GM18951 (cell line): ENCODE measurements at regions not wholly inside any gene's neighbourhood (a gene's known extent, or its start where the extent isn't known, plus 50 kb on each side); places are given as distances from the start of the nearest gene placed in this dataset.

Source experiments
- POLR2A ChIP-seq: IDR thresholded peaks from 4 replicates; pipeline ENCODE4 v1.6.1; 2011; ENCODE audit warnings: mild to moderate bottlenecking; ENCODE audit not compliant: insufficient read length, insufficient read depth; ENCODE audit errors: extremely low read depth
- in situ Hi-C: fragments of 300-500 bp; cut with MboI; formaldehyde crosslinking; loops from one replicate; pipeline ENCODE4 v1.12.0; 2022; ENCODE audit warnings: low sequenced_read_pairs, mixed read lengths, inconsistent platforms; ENCODE audit not compliant: unreplicated experiment

DNA sequence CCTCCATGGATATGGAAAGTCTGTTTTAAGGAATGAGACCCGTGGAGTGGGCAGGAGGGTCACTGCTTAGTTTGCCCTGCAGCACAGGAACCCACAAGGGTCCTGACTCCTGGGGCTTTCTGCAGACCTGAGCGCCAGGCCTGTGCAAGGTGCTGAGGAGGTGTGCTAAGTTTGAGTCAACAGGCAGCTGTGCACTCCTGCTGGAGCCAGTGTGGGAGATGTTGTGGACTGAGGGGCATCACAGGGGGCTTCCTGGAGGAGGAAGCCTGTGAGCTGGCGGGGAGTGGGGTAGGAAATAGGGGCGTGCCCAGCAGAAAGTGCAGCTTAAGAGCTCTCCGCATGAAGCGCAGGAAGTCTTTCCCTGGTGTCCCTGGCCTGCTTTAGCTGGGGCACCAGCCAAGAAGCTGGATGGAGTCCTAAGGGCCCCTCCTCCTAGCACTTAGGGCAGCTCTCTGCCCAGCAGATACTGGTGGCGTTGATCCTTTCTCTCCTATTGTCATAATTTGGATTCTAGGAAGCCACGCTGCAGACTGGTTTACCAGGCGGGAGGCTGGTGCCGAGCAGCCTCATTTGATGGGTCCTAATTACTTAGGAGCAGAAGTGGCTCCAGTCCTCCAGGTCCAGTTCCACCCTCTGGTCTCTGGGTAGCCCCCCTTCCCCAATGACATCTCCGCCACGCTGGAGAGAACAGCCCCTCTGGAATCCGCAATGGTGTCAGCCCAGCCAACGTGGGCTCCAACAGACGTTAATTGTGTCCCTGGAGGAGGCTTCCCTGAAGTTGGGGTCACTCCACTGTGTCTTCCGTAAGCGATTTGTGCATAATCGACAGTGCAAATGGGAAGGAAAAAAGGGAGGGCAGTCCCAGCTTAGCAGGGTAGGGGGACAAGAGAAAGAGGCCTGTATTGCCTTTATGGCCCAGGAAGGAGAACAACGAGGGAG, 309.2 kb downstream of the ZNF536 start:
- TF ChIP-seq POLR2A, result no peak
- in situ Hi-C loops, result loop anchor here (25.0 kb wide), 2 partner anchors 1556 to 1881 kb away; no protein-coding TSS in a partner anchor

DNA sequence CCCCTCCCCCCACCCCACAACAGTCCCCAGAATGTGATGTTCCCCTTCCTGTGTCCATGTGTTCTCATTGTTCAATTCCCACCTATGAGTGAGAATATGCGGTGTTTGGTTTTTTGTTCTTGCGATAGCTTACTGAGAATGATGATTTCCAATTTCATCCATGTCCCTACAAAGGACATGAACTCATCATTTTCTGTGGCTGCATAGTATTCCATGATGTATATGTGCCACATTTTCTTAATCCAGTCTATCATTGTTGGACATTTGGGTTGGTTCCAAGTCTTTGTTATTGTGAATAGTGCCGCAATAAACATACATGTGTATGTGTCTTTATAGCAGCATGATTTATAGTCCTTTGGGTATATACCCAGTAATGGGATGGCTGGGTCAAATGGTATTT, 308.2 kb downstream of the ZNF536 start:
- in situ Hi-C loops, result loop anchor here (25.0 kb wide), 2 partner anchors 1557 to 1882 kb away; no protein-coding TSS in a partner anchor

DNA sequence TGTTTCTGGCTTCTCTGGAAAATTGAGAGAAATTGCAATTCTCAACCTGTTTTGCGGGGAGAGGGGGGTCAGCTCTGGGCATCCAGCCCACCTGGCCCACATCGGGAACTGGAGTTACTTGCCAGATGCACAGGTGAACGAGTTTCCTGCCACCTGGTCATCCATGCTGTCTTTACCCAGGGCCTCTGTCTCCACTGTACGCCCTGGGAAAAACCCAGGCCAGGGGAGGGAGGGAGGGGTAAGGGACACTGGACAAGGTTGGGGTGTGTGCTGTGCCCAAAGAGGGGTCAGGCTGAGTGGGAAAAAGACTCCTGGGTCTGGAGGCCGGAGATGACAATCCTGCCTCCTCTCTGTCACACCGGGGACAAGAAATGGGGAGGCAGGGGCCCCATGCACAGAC, 307.6 kb downstream of the ZNF536 start:
- in situ Hi-C loops, result loop anchor here (25.0 kb wide), 2 partner anchors 1558 to 1883 kb away; no protein-coding TSS in a partner anchor
- TF ChIP-seq POLR2A, result no peak

DNA sequence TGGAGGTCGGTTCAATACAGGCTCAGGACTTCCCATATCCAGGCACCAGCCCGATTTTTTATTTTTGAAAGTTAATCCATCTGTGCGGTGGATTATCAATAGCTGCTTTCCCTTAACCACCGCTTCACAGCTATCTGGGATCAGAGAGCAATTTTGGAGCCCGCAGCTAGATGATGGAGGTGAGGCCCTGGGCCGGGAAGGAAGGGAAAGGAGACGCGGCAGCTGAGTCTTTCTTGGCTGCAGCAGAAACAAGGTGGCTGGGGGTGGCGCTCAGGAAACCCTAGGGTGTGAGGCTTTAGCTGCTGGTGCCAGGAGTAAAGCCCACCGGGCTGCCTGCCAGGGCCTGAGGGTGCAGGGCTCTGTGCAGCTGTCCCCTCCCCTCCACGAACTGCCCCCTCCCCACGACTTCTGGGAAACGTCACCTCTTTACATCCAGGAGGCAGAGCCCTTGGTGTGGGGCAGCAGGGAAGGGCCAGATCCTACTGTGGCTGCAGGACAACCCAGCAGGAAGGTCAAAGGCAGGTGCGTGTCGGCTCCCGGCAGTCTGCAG, 307.0 kb downstream of the ZNF536 start:
- in situ Hi-C loops, result loop anchor here (25.0 kb wide), 2 partner anchors 1558 to 1883 kb away; no protein-coding TSS in a partner anchor
- TF ChIP-seq POLR2A, result no peak

DNA sequence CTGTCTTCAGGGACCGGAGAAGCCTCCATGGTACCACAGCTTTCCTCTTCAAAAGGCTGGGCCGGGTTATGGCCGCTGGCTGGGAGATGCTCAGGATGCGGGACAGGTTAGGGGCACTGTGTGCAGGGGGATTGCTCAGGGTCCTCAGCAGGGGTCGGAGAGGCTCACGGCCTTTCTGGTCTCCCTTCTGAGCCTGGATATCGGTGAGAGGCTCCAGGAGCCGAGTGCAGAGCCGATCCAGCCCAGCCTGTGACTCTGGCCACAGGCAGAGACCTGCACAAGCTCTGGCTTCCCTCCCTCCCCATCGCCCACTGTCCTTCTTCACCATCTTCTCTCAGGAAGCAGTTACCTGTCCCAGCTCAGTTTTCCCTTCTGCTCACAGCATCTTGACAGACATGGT, 306.0 kb downstream of the ZNF536 start:
- in situ Hi-C loops, result loop anchor here (25.0 kb wide), 2 partner anchors 1559 to 1884 kb away; no protein-coding TSS in a partner anchor
- TF ChIP-seq POLR2A, result no peak

DNA sequence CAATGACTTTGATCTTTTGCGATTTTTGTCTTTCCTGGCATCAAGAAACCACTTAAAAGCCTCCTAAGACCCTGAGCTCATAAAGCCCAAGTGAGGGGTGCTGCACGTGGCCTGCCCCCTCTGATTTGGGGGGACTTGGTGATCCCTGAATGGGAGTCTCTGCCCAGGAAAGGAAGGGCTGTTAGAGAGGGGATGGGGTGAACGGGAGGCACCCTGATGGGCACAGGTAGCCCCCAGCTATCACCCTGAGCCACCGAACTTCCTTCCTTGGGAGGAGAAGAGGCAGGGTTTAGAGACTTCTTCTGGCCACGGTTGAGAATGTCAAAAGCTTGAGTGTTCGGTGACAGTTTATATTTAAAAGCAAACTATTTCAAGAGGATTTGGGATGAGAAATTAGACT, 305.5 kb downstream of the ZNF536 start:
- no peak for TF ChIP-seq POLR2A
- in situ Hi-C loops, result loop anchor here (25.0 kb wide), 2 partner anchors 1560 to 1885 kb away; no protein-coding TSS in a partner anchor

DNA sequence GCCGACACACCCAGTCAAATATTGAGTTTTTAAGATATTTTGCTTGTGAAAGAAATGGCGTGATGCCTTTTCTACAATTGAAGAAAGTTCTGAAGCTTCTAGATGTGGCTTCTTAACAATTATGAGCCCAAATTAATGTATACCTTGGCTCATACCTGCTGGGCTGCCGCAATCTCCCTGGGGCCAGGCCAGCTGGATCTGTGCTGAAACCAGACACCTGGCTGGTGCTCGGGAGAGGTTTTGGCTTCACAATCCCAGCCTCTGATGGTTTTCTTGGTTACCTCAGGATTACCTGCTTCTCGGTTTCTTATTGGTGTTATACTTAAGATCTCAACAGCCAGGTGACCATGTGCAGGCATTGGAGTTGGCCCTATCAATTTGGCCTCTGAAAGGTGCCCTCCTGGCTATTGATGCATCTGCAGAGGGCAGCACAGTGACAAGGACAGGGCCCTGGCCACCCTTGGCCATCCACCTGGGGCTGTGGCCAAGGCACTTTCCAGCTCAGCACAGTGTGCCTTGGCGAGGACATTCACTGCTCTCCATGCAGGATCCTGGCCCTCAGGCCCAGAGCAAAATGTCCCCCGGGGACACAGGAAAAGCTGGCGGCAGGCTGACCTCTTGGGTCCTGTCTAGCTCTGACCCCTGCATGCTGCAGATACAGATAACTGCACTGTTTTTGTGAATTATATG, 305.0 kb downstream of the ZNF536 start:
- TF ChIP-seq POLR2A, result no peak
- in situ Hi-C loops, result loop anchor here (25.0 kb wide), 2 partner anchors 1560 to 1885 kb away; no protein-coding TSS in a partner anchor

DNA sequence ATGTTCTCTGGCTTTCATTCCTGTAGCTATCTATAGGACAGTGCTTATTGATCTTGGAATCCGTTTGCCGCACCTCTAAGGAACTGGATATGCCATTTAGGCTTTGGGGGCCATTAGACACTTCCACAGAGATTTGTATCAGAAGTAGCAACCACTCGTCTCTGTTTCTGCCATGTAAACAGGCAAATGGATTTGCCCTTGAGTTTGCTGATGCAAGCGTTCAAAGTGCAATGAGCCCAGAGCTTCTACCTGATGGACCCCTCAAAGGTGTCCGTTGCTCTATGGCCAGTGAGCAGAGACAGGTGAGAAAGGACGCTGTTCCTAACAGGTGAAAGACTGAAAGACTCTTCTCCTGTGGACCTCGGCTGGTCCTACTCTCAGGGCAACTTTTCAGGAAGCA, 302.9 kb downstream of the ZNF536 start:
- in situ Hi-C loops, result loop anchor here (25.0 kb wide), 2 partner anchors 1562 to 1887 kb away; no protein-coding TSS in a partner anchor
- TF ChIP-seq POLR2A, result no peak

DNA sequence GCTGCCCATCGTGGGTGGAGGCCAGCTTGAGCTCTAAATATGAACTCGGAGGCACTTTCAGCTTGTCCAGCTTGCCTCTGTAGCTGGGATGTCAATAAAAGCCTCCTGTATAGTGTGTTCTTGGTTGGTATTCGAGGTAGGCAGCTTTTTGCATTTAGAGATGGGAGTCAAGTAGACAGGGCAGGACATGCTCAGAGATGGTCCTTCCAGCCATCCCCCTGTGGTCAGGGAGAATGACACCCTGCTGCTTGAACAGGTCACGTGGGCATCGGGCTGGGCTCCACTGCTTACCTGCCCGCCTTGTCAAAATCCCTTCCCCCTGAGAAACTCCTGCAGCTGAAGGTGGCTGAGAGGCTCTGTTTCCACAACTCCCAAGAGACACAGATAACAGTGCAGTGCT, 302.5 kb downstream of the ZNF536 start:
- TF ChIP-seq POLR2A, result no peak
- in situ Hi-C loops, result loop anchor here (25.0 kb wide), 4 partner anchors 812 to 1888 kb away; no protein-coding TSS in a partner anchor

DNA sequence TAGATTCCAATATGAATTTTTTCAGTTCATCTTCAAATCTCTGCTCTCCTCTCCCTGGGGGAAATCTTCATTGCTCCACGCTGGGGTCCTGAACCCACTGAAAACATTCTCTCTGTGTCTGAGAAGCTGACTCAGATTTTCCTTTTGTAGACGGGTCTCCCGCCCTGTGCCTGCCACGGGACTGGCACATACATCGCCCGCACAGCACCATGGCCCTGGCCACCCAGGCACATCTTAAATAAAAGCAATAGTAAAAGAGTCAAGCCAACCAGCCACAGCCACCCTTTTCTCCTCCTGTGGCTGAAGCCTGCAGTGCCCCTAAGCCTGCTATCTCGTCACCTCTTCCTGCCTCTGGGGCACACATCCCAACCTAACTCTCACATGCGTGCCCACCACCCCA, 301.2 kb downstream of the ZNF536 start:
- in situ Hi-C loops, result loop anchor here (25.0 kb wide), 2 partner anchors 811 to 936 kb away; no protein-coding TSS in a partner anchor
- TF ChIP-seq POLR2A, result no peak

DNA sequence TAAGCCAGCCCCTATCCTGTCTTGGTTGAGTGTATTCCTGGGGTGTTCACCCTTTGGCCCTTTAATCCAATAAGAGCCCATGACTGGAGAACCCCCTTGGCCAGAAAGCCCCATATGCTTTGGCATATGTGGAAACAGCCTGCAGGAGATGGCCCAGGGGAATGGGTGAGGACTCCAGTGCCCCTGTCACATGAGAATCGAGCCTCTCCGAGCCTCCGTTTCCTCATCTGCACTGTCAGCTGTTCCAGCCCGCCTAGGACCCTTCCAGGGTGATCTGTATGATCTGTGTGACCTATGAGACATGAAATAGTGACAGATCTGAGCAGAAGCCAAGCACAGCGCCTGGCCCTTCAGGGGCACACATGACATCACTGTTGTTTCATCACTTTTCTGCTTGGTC, 300.7 kb downstream of the ZNF536 start:
- in situ Hi-C loops, result loop anchor here (25.0 kb wide), 2 partner anchors 811 to 936 kb away; no protein-coding TSS in a partner anchor
- TF ChIP-seq POLR2A, result no peak

DNA sequence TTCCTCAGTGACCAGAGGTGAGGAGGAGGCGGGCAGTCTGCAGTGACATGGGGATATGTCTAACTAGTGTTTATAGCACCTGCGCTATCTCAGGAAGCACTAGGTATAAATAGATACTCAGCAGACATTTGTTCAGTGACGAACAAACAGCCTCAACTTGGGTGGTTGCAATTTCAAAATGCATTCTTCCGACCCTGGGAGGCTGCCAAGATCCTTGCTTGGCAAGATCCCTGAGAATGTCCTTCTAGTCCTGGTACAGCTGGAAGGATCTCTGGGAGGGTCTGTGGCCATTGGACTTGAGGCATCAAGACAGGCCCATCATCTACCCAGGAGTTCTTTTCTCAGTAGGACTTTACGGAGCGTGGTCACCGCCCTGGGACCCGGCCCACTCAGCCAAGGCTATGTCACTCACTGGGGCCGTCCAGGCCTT, 299.5 kb downstream of the ZNF536 start:
- in situ Hi-C loops, result loop anchor here (25.0 kb wide), 2 partner anchors 809 to 934 kb away; no protein-coding TSS in a partner anchor
- no peak for TF ChIP-seq POLR2A

DNA sequence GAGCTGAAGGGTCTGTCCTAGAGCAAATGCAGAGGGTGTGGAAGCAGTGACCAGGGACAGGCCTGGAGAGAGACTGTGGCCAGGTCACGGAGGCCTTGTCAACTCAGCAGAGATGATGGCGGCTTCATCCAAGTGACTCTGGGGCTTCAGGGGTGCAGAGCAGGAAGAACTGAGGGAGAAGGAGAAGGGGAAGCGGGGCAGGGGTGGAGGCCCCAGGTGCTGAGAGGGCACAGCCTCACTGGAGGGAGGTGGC, 299.1 kb downstream of the ZNF536 start:
- TF ChIP-seq POLR2A, result no peak
- in situ Hi-C loops, result loop anchor here (25.0 kb wide), 2 partner anchors 809 to 934 kb away; no protein-coding TSS in a partner anchor
